ENCODE measurements at regions not wholly inside any gene's neighbourhood (a gene's known extent, or its start where the extent isn't known, plus 50 kb on each side); places are given as distances from the start of the nearest gene placed in this dataset.

- no peak for TF ChIP-seq EP300 (IDR thresholded peaks at IDR 0.05)
- TF ChIP-seq CTCF (IDR thresholded peaks at IDR 0.05): no peak
These were observed 278.3 kb downstream of the SEC14L1 start for GRCh38 chr17:77419095-77419494.
